HEK293 (cell line): ENCODE measurements at regions not wholly inside any gene's neighbourhood (a gene's known extent, or its start where the extent isn't known, plus 50 kb on each side); places are given as distances from the start of the nearest gene placed in this dataset.

ENCODE experiments used
- CTCF ChIA-PET: fragments of 350-600 bp; formaldehyde crosslinking; extraction: SDS; loops from one replicate; lab custom pipeline; 2021; ENCODE audit warnings: antibody characterized with exemption; lab: Yijun Ruan, JAX
- POLR2A ChIA-PET: fragments of 300-600 bp; formaldehyde crosslinking; extraction: SDS; loops from one replicate; lab custom pipeline; 2020; ENCODE audit warnings: antibody characterized with exemption, inconsistent platforms; lab: Yijun Ruan, JAX
- H3K27ac ChIP-seq: fragments of 200-500 bp; sonication (Bioruptor generic); 2 replicates; pipeline ENCODE4 v1.5.1; 2014; ENCODE audit warnings: low read depth, low read length, control low read depth, inconsistent platforms; ENCODE audit errors: extremely low read depth
- H3K36me3 ChIP-seq, 2 experiments: fragments of 200-500 bp in 1 of 2; sonication (Bioruptor generic) in 1 of 2; 1 replicate in 1 of 2; 2 replicates in 1 of 2; pipeline ENCODE4 v1.5.1; 2014 to 2017; ENCODE audit warnings: inconsistent platforms in 2 of 2, low read length in 2 of 2; ENCODE audit not compliant: control insufficient read depth in 2 of 2, insufficient read depth in 1 of 2
- H3K4me1 ChIP-seq: fragments of 200-500 bp; sonication (Bioruptor generic); 2 replicates; pipeline ENCODE4 v1.5.1; 2014; ENCODE audit warnings: mild to moderate bottlenecking, low read length, inconsistent platforms; ENCODE audit not compliant: control insufficient read depth, insufficient read depth
- H3K4me3 ChIP-seq: 2 replicates; pipeline ENCODE4 v1.5.1; 2011; ENCODE audit warnings: low read depth, mild to moderate bottlenecking, control low read depth, low read length, moderate library complexity
- H3K9me3 ChIP-seq: fragments of 200-500 bp; sonication (Bioruptor generic); 2 replicates; pipeline ENCODE4 v1.5.1; 2014; ENCODE audit warnings: low read depth, low read length, inconsistent platforms; ENCODE audit not compliant: control insufficient read depth, insufficient read depth
- BCL6B ChIP-seq: fragments of 450-650 bp; formaldehyde crosslinking; IDR thresholded peaks from 2 replicates; pipeline ENCODE4 v1.5.1; 2017; ENCODE audit warnings: missing biosample characterization, missing genetic modification characterization
- ELK4 ChIP-seq: IDR thresholded peaks from 2 replicates; pipeline ENCODE4 v1.6.1; 2011; ENCODE audit warnings: mild to moderate bottlenecking, low read depth, low read length, borderline replicate concordance
- IKZF3 ChIP-seq: fragments of 450-650 bp; IDR thresholded peaks from 2 replicates; pipeline ENCODE4 v1.5.0; 2018; ENCODE audit warnings: missing biosample characterization, mild to moderate bottlenecking, missing genetic modification characterization, moderate library complexity
- MZF1 ChIP-seq: fragments of 450-650 bp; formaldehyde crosslinking; IDR thresholded peaks from 2 replicates; pipeline ENCODE4 v1.5.1; 2017; ENCODE audit warnings: missing biosample characterization, missing genetic modification characterization, borderline replicate concordance
- ZNF148 ChIP-seq: fragments of 450-650 bp; formaldehyde crosslinking; IDR thresholded peaks from 2 replicates; pipeline ENCODE4 v1.5.0; 2017; ENCODE audit warnings: missing biosample characterization, missing genetic modification characterization, borderline replicate concordance
- ZNF155 ChIP-seq: fragments of 450-650 bp; formaldehyde crosslinking; IDR thresholded peaks from 2 replicates; pipeline ENCODE4 v1.5.1; 2016; ENCODE audit warnings: missing biosample characterization, missing genetic modification characterization
- ZNF341 ChIP-seq: fragments of 450-650 bp; formaldehyde crosslinking; IDR thresholded peaks from 2 replicates; pipeline ENCODE4; 2016; ENCODE audit warnings: low read depth, missing biosample characterization, missing genetic modification characterization
- ZNF433 ChIP-seq: fragments of 450-650 bp; formaldehyde crosslinking; IDR thresholded peaks from 2 replicates; pipeline ENCODE4 v1.5.1; 2016; ENCODE audit warnings: missing biosample characterization, missing genetic modification characterization, low read depth
- ZNF529 ChIP-seq: fragments of 450-650 bp; formaldehyde crosslinking; IDR thresholded peaks from 2 replicates; pipeline ENCODE4 v1.5.1; 2017; ENCODE audit warnings: missing genetic modification characterization, missing biosample characterization; ENCODE audit not compliant: insufficient replicate concordance
- ZNF555 ChIP-seq: fragments of 450-650 bp; formaldehyde crosslinking; conservative IDR thresholded peaks from 2 replicates; pipeline ENCODE4 v1.5.1; 2017; ENCODE audit warnings: missing biosample characterization, mild to moderate bottlenecking, missing genetic modification characterization, inconsistent platforms
- ZNF654 ChIP-seq: fragments of 450-650 bp; formaldehyde crosslinking; IDR thresholded peaks from 2 replicates; pipeline ENCODE4 v1.5.1; 2016; ENCODE audit warnings: low read depth, missing biosample characterization, missing genetic modification characterization
- ZNF692 ChIP-seq: fragments of 450-650 bp; formaldehyde crosslinking; IDR thresholded peaks from 2 replicates; pipeline ENCODE4 v1.5.1; 2016; ENCODE audit warnings: missing biosample characterization, missing genetic modification characterization
- ZNF747 ChIP-seq: fragments of 450-650 bp; formaldehyde crosslinking; IDR thresholded peaks from 2 replicates; pipeline ENCODE4 v1.5.1; 2016; ENCODE audit warnings: missing biosample characterization, missing genetic modification characterization
- ZNF768 ChIP-seq: fragments of 450-650 bp; formaldehyde crosslinking; IDR thresholded peaks from 2 replicates; pipeline ENCODE4 v1.5.1; 2018; ENCODE audit warnings: missing biosample characterization, mild to moderate bottlenecking, missing genetic modification characterization
- ZNF837 ChIP-seq: fragments of 450-650 bp; formaldehyde crosslinking; IDR thresholded peaks from 2 replicates; pipeline ENCODE4 v1.5.1; 2016; ENCODE audit warnings: missing biosample characterization, missing genetic modification characterization
- TF ChIP-seq, protein P1 (sequence below): fragments of 450-650 bp; formaldehyde crosslinking; IDR thresholded peaks from 2 replicates; pipeline ENCODE4 v1.5.1; 2016; ENCODE audit warnings: missing biosample characterization, missing genetic modification characterization
- TF ChIP-seq, protein P2 (sequence below): fragments of 450-650 bp; formaldehyde crosslinking; optimal IDR thresholded peaks from 2 replicates; pipeline ENCODE3; 2016; ENCODE audit warnings: missing biosample characterization, mild to moderate bottlenecking, missing genetic modification characterization
- TF ChIP-seq, protein P3 (sequence below): fragments of 450-650 bp; formaldehyde crosslinking; IDR thresholded peaks from 2 replicates; pipeline ENCODE4 v1.5.1; 2016; ENCODE audit warnings: missing biosample characterization, missing genetic modification characterization
- TF ChIP-seq, protein P4 (sequence below): fragments of 450-650 bp; formaldehyde crosslinking; IDR thresholded peaks from 2 replicates; pipeline ENCODE4 v1.5.1; 2017; ENCODE audit warnings: missing biosample characterization, missing genetic modification characterization

DNA sequence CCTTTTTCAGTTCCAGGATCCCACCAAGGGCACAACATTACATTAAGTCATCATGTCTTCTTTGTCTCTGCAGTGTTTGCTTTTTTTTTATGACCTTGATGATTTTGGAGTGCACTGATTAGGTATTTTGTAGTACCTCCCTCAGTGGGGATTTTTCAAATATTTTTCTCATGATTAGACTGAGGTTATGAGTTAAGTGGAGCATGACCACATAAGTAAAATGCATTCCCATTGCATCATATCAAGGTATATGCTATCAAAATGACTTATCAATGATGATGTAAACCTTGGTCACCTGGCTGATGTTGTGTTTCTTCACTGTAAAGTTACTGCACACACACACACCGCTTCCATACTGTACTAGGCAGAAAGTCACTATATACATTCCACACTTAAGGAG, 96.7 kb upstream of the TRPC4 start:
- no peaks in the 10 kb centered on the region for H3K9me3 ChIP-seq
- ChIA-PET POLR2A (no interaction called here), CTCF (no interaction called here)
- H3K27ac ChIP-seq: no peak overlapping the region
- no peaks in the 10 kb centered on the region for H3K36me3 ChIP-seq
- TF ChIP-seq, protein P1, sequence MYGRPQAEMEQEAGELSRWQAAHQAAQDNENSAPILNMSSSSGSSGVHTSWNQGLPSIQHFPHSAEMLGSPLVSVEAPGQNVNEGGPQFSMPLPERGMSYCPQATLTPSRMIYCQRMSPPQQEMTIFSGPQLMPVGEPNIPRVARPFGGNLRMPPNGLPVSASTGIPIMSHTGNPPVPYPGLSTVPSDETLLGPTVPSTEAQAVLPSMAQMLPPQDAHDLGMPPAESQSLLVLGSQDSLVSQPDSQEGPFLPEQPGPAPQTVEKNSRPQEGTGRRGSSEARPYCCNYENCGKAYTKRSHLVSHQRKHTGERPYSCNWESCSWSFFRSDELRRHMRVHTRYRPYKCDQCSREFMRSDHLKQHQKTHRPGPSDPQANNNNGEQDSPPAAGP (tag by site-specific recombination): no peak
- no peak for TF ChIP-seq ZNF433
- TF ChIP-seq ZNF768 (tag by site-specific recombination): no peak
- no peak for TF ChIP-seq ZNF155 (tag by site-specific recombination)
- TF ChIP-seq ZNF529 (tag by site-specific recombination): no peak
- TF ChIP-seq, protein P2, sequence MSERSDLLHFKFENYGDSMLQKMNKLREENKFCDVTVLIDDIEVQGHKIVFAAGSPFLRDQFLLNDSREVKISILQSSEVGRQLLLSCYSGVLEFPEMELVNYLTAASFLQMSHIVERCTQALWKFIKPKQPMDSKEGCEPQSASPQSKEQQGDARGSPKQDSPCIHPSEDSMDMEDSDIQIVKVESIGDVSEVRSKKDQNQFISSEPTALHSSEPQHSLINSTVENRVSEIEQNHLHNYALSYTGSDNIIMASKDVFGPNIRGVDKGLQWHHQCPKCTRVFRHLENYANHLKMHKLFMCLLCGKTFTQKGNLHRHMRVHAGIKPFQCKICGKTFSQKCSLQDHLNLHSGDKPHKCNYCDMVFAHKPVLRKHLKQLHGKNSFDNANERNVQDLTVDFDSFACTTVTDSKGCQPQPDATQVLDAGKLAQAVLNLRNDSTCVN (tag by site-specific recombination): no peak
- TF ChIP-seq ELK4: no peak
- no peak for TF ChIP-seq ZNF692 (tag by site-specific recombination)
- no peak for TF ChIP-seq ZNF341
- no peaks in the 10 kb centered on the region for H3K4me1 ChIP-seq
- H3K4me3 ChIP-seq: no peak overlapping the region

- ChIA-PET CTCF (interaction anchor here (1.3 kb wide), 1 partner anchor 14 kb away, joined by 4 read pairs; no protein-coding TSS in a partner anchor), POLR2A (no interaction called here)
- Histone ChIP-seq H3K36me3 (no peaks in the 10 kb centered on the region), H3K4me3 (no peak overlapping the region), H3K9me3 (no peaks in the 10 kb centered on the region), H3K27ac (no peak overlapping the region), H3K4me1 (no peaks in the 10 kb centered on the region)
- TF ChIP-seq MZF1 (no peak), ZNF837 (tag by site-specific recombination) (no peak), ZNF555 (tag by site-specific recombination) (no peak), ZNF747 (tag by site-specific recombination) (no peak), ZNF654 (tag by site-specific recombination) (no peak), IKZF3 (tag by site-specific recombination) (no peak), BCL6B (tag by site-specific recombination) (no peak), ZNF148 (no peak)
- TF ChIP-seq, protein P3, sequence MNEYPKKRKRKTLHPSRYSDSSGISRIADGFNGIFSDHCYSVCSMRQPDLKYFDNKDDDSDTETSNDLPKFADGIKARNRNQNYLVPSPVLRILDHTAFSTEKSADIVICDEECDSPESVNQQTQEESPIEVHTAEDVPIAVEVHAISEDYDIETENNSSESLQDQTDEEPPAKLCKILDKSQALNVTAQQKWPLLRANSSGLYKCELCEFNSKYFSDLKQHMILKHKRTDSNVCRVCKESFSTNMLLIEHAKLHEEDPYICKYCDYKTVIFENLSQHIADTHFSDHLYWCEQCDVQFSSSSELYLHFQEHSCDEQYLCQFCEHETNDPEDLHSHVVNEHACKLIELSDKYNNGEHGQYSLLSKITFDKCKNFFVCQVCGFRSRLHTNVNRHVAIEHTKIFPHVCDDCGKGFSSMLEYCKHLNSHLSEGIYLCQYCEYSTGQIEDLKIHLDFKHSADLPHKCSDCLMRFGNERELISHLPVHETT: no peak
- TF ChIP-seq, protein P4, sequence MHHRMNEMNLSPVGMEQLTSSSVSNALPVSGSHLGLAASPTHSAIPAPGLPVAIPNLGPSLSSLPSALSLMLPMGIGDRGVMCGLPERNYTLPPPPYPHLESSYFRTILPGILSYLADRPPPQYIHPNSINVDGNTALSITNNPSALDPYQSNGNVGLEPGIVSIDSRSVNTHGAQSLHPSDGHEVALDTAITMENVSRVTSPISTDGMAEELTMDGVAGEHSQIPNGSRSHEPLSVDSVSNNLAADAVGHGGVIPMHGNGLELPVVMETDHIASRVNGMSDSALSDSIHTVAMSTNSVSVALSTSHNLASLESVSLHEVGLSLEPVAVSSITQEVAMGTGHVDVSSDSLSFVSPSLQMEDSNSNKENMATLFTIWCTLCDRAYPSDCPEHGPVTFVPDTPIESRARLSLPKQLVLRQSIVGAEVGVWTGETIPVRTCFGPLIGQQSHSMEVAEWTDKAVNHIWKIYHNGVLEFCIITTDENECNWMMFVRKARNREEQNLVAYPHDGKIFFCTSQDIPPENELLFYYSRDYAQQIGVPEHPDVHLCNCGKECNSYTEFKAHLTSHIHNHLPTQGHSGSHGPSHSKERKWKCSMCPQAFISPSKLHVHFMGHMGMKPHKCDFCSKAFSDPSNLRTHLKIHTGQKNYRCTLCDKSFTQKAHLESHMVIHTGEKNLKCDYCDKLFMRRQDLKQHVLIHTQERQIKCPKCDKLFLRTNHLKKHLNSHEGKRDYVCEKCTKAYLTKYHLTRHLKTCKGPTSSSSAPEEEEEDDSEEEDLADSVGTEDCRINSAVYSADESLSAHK (tag by site-specific recombination): no peak
These were observed 90.9 kb upstream of the TRPC4 start for GRCh38 chr13:37960427-37960826.
